ENCODE measurements at regions not wholly inside any gene's neighbourhood (a gene's known extent, or its start where the extent isn't known, plus 50 kb on each side); places are given as distances from the start of the nearest gene placed in this dataset.

- DNase-seq = no peak
These were observed 112.9 kb upstream of the JAZF1 start for GRCh38 chr7:28293527-28293835.

GRCh38 chr7:28296571-28297483 is 115.5 kb upstream of the CREB5 start:
- peak; percentile 89 for DNase-seq

GRCh38 chr7:28297801-28298459 is 114.4 kb upstream of the CREB5 start:
- no peak for DNase-seq

GRCh38 chr7:28298870-28299518 is 113.3 kb upstream of the CREB5 start:
- DNase-seq = peak; percentile 51

GRCh38 chr7:28299556-28299955 is 112.8 kb upstream of the CREB5 start:
- DNase-seq = no peak

DNA sequence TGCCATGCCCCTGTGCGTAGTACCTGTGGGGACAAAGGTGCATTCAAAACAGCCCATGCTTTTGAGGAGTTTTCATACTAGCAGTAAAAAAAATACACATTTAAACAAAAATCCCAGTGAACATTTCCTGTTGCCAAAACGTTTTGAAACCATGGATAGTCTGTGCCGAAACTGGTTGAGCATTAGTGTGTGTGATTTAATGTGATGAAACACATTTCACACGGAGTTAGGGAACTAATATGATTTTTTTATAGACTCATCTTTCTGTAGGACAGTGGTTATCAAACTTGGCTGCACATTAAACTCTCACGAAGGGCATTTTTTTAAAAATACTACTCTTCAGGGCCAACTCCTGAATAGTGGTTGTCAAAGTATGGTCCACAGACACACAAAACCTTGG is 111.8 kb upstream of the CREB5 start:
- DNase-seq = no peak

DNA sequence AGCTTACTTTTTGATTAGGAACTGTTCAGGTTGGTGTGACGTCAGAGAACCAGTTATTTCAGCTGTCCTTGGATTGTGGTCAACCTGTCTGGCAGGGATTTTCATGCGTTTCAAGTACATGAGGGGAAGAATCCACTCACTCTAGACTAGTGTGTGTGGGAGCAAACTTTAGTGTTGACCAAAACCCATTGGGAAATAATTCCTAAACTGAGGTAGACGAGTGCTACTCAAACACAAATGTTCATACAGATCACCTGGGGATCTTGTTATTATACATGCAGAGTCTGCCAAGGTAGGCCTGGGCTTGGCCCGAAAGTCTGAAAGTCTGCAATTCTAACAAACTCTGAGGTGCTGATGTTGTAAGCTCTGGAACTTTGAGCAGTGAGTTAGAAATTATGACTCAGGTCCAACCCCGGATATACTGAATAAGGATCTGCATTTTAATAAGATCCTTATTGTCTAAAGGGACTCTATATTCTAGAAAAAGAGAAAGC is 111.1 kb upstream of the CREB5 start:
- no peak for DNase-seq

GRCh38 chr7:28304290-28304689 is 108.0 kb upstream of the CREB5 start:
- DNase-seq = no peak

DNA sequence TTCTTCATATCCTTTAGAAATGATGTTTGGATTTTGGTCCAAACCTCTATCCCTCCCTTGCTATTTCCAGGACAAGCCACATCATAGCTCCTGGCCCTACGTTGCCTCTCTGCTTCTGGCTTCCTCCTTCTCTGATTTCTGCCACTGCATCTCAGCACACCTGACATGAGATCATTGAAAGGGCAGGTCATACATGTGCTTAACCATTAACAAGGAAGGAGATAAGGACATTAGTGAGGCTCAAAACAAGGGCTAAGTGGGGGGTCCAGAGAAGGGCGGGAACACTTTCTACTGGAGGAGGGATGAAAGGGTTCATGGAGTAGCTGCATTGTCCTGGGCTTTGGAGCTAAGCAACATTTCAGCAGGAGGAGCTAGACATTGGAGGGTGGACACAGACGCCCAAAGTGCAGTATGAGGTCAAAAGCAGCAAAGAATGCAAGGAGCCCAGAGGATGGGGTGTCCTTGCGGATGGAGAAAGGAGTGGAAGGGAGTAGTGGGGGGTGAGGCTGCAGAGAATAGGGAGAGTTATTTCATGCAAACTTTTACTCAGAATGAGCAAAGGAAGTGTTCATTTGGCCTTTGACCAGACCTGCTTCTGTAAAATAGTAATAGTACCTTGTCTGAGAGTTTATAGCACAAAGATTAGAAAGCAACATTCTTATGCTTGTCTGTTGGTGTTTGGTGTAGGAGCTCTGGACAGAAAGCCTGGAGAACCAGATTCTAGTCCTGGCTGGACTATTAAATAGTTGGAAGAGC is 102.4 kb upstream of the CREB5 start:
- DNase-seq = no peak

- no peak for DNase-seq
These were observed 101.9 kb upstream of the CREB5 start for GRCh38 chr7:28310460-28310848.

DNA sequence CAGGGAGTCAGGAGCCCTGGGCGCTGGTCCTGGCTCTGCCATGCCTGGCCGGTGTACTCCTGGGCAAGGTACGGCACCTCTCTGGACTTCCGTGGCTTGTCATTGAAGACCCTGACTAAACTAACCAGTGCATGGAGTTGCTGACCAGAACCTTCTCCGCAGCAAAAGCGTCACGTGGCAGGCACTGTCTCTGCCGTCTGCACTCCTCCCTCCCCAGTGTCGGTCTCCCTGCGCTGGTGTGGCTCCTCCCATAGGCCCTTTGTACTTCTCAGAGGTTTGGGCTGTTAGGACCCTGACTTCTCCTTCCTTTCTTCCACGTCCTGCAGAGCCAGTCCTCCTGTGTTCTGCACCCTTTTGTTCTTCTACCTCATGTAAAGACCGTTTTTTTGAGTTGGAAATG is 100.6 kb upstream of the CREB5 start:
- DNase-seq = no peak

DNA sequence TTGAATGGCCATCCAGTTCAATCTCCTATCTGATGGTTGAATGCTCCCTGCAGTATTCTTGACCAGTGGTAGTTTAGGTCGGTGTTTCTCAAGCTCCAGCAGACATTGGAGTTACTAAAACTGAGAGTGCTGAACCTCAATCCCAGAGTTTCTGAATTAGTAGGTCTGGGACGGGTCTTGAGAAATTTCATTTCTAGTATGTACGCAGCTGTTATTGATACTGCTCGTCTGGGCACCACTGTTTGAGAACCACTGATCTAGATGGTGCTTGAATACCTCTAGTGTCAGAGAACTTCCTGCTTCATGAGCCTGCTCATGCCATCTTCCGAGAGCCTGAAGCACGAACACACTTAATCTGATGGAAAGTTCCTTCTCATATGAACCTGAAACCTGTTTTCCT is 99.4 kb upstream of the CREB5 start:
- DNase-seq = no peak

DNA sequence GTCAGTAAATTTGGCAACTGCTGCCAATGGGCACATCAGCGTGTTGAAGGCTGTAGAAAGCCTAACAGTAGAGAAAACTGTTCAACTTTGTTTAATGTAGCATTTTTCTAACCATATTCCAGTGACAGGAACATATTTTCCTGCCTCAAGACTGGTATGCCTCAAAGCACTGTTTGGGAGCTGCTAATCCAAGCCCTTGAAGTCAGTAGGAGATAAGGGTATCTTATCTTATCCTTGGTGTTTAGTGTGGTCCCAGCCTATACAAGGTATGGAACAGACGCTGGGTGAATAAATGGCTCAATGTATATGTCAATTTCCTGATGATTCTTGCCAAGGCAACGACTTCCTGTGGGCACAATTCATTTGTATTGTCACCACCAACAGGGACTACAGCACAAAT is 97.5 kb upstream of the CREB5 start:
- DNase-seq = no peak

GRCh38 chr7:28315565-28316410 is 96.5 kb upstream of the CREB5 start:
- DNase-seq = no peak

DNA sequence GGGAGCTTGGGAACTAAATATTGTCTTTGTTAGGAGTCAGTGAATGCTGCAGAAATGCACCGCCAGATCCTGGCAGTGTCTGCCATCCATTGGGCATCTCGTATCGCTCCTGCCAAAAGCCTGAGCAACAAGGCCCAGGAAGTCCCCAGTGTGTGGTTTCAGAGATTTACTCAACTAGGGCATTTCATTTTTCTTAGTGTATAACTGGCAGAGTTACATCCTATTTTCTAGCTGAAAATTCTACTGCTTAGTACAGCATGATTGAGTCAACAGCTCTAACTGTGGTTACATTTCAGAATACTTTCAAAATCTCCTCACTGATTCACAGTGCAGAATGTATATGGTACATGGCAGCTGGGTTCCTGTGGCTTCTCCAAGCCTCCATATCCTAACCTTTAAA is 95.8 kb upstream of the CREB5 start:
- DNase-seq = no peak

DNA sequence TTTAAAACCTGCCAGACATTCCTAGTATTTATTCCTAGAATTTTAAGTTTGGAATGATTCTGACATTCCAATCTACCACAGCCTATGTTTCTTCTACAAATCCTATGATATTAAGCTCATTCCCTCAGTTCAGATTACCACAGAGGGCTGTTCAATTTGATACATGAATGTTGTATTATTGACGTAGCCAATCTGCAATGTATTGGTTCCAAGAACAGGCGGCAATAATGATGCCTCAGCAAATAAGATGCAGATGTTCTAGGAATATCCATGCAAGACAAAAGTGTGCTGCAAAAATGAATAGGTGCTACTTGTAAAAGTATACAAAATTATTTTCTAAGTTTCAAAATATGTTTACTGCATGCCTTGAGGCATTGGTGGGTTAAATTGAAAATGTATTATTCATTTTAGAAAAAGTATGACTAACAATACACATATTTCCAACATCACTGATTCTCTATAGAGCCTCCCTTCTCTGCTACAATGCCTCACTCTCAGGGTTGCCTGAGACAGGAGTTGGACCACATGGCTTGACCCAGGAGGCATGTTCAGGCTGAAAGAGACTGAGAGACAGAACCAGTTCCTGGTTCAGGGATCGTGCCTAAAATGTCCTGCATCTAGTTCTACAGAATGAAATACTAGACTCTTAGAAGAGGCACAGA is 94.1 kb upstream of the CREB5 start:
- DNase-seq = no peak

DNA sequence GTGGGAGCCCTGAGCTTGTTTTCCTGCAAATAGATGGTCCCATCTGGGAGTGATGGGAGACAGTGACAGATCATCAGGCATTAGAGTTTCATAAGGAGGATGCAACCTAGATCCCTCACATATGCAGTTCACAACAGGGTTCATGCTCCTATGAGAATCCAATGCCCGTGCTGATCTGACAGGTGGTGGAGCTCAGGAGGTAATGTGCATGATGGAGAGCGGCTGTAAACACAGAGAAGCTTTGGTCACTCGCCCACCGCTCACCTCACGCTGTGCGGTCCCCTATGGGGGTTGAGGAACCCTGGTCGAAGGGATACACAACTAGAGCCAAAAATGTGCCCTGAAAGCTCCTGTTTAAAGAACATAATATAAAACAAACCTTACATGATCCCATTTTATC is 88.5 kb upstream of the CREB5 start:
- DNase-seq = no peak

GRCh38 chr7:28328146-28328545 is 84.2 kb upstream of the CREB5 start:
- DNase-seq = no peak

DNA sequence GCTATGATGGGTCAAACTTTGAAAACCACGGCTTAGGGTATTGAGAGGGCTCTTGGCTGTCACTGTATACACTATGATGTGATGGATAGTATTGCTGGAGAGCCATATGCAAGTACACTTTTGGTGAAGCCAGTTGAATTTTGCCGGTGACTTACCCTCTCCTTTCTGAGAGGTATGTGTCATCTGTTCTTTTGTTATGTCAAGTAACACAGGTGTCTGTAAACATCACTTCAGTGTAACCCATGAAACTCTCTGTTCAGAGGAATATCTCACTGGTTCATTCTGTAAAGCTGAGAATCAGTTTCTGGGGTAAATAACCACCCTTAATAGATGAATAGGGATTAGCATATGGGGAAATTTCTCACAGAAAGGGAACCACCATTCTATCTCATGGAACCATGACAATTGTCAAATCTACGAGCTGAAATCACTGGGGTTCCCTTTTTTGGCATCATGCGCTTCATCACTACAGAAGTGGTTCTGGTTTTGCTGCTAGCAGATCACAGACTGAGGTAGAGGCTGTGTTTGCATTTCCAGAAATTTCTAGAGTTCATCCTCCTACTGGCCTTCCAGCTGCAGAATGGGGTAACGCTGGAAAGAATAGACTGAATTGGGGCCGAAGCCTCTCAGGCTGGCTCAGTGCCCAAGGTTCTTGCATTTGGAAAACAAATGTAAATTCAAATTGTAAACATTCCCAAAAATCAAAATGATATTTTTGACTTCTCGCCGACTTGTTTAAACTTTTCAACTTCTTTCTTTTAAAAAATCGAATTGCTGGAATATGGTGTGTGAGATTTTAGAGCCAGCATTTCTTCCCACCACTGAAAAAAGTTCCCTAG is 83.3 kb upstream of the CREB5 start:
- no peak for DNase-seq

DNA sequence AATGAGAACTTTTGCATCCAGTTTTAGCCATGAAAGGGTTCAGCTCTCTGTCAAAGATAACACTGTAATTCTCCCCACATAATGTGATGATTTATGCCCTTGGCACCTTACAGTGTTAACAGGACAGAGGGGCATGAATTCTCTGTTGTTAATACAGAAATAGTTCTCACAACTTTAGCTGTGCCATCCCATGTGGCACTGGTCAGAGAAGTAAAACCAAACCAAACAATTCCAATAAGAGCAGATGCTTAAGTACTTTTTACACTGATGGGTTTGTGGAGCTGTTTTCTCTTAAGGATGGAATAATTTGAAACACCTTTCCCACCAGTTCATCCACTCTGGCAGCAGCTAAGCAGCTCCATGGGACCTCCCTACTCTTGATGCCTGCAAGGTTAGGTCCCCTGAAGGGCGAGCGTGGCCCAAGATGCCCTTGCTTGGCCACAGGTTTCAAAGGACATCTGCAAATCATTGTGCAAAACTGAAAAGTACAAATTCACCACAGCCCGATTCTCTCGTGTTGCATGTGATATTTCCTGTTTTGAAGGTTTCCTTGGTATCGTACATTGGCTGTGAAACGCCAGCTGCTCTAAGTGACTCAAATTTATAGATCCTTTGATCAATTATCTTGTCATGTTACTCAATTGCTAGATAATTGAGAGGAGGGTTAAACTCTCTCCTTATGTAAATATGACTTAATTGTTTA is 82.5 kb upstream of the CREB5 start:
- DNase-seq = peak; percentile 14

All from hematopoietic multipotent progenitor cell treated with erythropoietin and hydrocortisone succinate and interleukin-3 and kit ligand, for 6 days (in vitro differentiated cells).